GM12878 (cell line): ENCODE measurements at regions not wholly inside any gene's neighbourhood (a gene's known extent, or its start where the extent isn't known, plus 50 kb on each side); places are given as distances from the start of the nearest gene placed in this dataset.
"Not testable (repeated sequence)": the region's sequence is repeated elsewhere in the genome, so short reads cannot be mapped to it uniquely, and the experiment has no call there.

Experiments
- ATAC-seq: fragments of 200-7000 bp; cut with Tn5 transposase; 3 replicates; pipeline ENCODE4 v1.9.1; 2020; ENCODE audit warnings: mild to moderate bottlenecking, moderate library complexity
- BruUV-seq: library from RNA; stranded (reverse); fragments of 400-500 nt; replicated peaks from 2 replicates; lab custom pipeline; 2021; lab: Mats Ljungman, UMichigan
- CTCF ChIA-PET: fragments of 300-600 bp; sonication (Branson Sonifier 250); formaldehyde crosslinking; extraction: SDS; loops from one replicate; lab custom pipeline; 2021; ENCODE audit warnings: inconsistent platforms; lab: Yijun Ruan, JAX
- POLR2A ChIA-PET: fragments of 350-600 bp; formaldehyde crosslinking; extraction: SDS; loops from one replicate; lab custom pipeline; 2021; ENCODE audit warnings: inconsistent platforms; lab: Charles Lee
- RAD21 ChIA-PET: fragments of 300-600 bp; sonication (Branson Sonifier 250); formaldehyde crosslinking; loops from one replicate; lab custom pipeline; 2023; ENCODE audit warnings: antibody characterized with exemption; ENCODE audit not compliant: unreplicated experiment; lab: Charles Lee
- SMC1A ChIA-PET: fragments of 300-600 bp; sonication (Branson Sonifier 250); formaldehyde crosslinking; loops from one replicate; lab custom pipeline; 2023; ENCODE audit not compliant: unreplicated experiment, uncharacterized antibody; lab: Charles Lee
- DNase-seq: peaks from one replicate; pipeline ENCODE4 v3.0.0-alpha.2; 2011; ENCODE audit warnings: low read depth, low spot score
- FAIRE-seq: peaks from 3 replicates; lab custom pipeline; 2011; peaks lifted over from hg19 to GRCh38; lab: Jason Lieb, UNC
- H2AFZ ChIP-seq: 2 replicates; pipeline ENCODE4 v1.6.0; 2011; ENCODE audit warnings: low read depth, low read length, control low read depth; ENCODE audit not compliant: control insufficient read depth
- H3K27ac ChIP-seq: 2 replicates; pipeline ENCODE4 v1.5.1; 2011; ENCODE audit warnings: control low read depth; ENCODE audit not compliant: control insufficient read depth, insufficient read depth
- H3K27me3 ChIP-seq, 2 experiments: replicated peaks in 1 of 2; 2 replicates each; pipeline versions ENCODE4 v1.6.0 to v1.6.1; 2011; ENCODE audit warnings: low read length in 1 of 2; ENCODE audit not compliant: control insufficient read depth in 2 of 2, insufficient read depth in 2 of 2
- H3K36me3 ChIP-seq, 2 experiments: 2 replicates each; pipeline ENCODE4 v1.5.1; 2011; ENCODE audit warnings: low read length in 1 of 2; ENCODE audit not compliant: control insufficient read depth in 2 of 2, insufficient read depth in 2 of 2
- H3K4me1 ChIP-seq: 2 replicates; pipeline ENCODE4 v1.6.1; 2011; ENCODE audit warnings: mild to moderate bottlenecking, low read length, moderate library complexity, mixed read lengths; ENCODE audit not compliant: control insufficient read depth, insufficient read depth
- H3K4me2 ChIP-seq: 2 replicates; pipeline ENCODE4 v1.6.0; 2011; ENCODE audit warnings: control low read depth; ENCODE audit not compliant: control insufficient read depth, insufficient read depth
- H3K4me3 ChIP-seq: fragments of 200-600 bp; sonication (generic); 2 replicates; pipeline ENCODE4 v1.5.1; 2016
- H3K79me2 ChIP-seq: 2 replicates; pipeline ENCODE4 v1.6.0; 2011; ENCODE audit warnings: low read length; ENCODE audit not compliant: control insufficient read depth, insufficient read depth
- H3K9ac ChIP-seq: 2 replicates; pipeline ENCODE4 v1.8.0; 2011; ENCODE audit warnings: low read length, control low read depth, mixed read lengths; ENCODE audit not compliant: control insufficient read depth, insufficient read depth
- H3K9me3 ChIP-seq: replicated peaks from 3 replicates; pipeline ENCODE4 v1.5.1; 2011; ENCODE audit warnings: mild to moderate bottlenecking, low read length; ENCODE audit not compliant: control insufficient read depth, insufficient read depth
- H4K20me1 ChIP-seq: 2 replicates; pipeline ENCODE4 v1.6.0; 2011; ENCODE audit not compliant: control insufficient read depth, insufficient read depth
- BRCA1 ChIP-seq: IDR thresholded peaks from 2 replicates; pipeline ENCODE4 v1.6.1; 2011; ENCODE audit warnings: low read depth, low read length, improper control_type of control experiment
- CREB1 ChIP-seq: IDR thresholded peaks from 2 replicates; pipeline ENCODE4 v1.6.1; 2012; ENCODE audit warnings: low read depth, mild to moderate bottlenecking, inconsistent platforms
- MYB ChIP-seq: fragments of 150-350 bp; IDR thresholded peaks from 2 replicates; pipeline ENCODE4 v1.6.1; 2014; ENCODE audit warnings: mild to moderate bottlenecking, low read depth, low read length, borderline replicate concordance
- MYC ChIP-seq: IDR thresholded peaks from 2 replicates; pipeline ENCODE4 v1.6.1; 2011; ENCODE audit warnings: mild to moderate bottlenecking, low read length, moderate library complexity, inconsistent platforms; ENCODE audit not compliant: insufficient read depth, insufficient replicate concordance, insufficient read length, severe bottlenecking
- WGBS: methylation state at CpG from one replicate; pipeline ENCODE4 v1.1.6; 2016; ENCODE audit warnings: low lambda C conversion rate; ENCODE audit not compliant: insufficient replicate concordance, insufficient coverage; ENCODE audit errors: missing lambda C conversion rate; 5-methylcytosine and 5-hydroxymethylcytosine counted together
- in situ Hi-C: fragments of 300-500 bp; cut with MboI; formaldehyde crosslinking; loops from 9 replicates; pipeline ENCODE4 v1.14.3; 2018; ENCODE audit warnings: mixed read lengths
- intact Hi-C: fragments of 100-400 bp; cut with micrococcal nuclease; formaldehyde crosslinking; loops from one replicate; pipeline ENCODE4 v1.14.2; 2022; ENCODE audit not compliant: unreplicated experiment

DNA sequence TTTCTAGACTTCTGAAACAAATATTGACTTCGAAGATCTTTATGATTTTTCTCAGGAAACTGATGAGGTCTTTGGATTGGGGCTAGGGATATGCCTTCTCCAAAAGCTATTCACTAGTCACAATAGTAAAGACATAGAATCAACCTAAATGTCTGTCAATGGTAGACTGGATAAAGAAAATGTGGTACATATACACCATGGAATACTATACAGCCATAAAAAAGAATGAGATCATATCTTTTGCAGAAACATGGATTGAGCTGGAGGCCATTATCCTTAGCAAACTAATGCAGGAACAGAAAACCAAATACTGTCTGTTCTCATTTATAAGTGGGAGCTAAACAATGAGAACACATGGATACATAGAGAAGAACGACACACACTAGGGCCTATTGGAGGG lies 308.5 kb upstream of the HNRNPA3 start:
- FAIRE-seq, H3K9me3 ChIP-seq, H3K9ac ChIP-seq, intact Hi-C loops, H3K4me1 ChIP-seq, POLR2A ChIA-PET, BruUV-seq, in situ Hi-C loops, H3K27me3 ChIP-seq, RAD21 ChIA-PET, H3K79me2 ChIP-seq, H3K4me2 ChIP-seq, H3K36me3 ChIP-seq, H4K20me1 ChIP-seq, DNase-seq, ATAC-seq, H3K4me3 ChIP-seq, H3K27ac ChIP-seq, H2AFZ ChIP-seq: not testable (repeated sequence)
- 0% methylated on average over 2 of the region's 2 CpGs for WGBS
- CTCF ChIA-PET: interaction anchor here (1.3 to 1.7 kb wide), 2 partner anchors 49 to 245 kb away, joined by 3 to 5 read pairs; no protein-coding TSS in a partner anchor
- SMC1A ChIA-PET: interaction anchor here (0.6 to 1.1 kb wide), 3 partner anchors 11 to 149 kb away, joined by 3 read pairs; no protein-coding TSS in a partner anchor

DNA sequence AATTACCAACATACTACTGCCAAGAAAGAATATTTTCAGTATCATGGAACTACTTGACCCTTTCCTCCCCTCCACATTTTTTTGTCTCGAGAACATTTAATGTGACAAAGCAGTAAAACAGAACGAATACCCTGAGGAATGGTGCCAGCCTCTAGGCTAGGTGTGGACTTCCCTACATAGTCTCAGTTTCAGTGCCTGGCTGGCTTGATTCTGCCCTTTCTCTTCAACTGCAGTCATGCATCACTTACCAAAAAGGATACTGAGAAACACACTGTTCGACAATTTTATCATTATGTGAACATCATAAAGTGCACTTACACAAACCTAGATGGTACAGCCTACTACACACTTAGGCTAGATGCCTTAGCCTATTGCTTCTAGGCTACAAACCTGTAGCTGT lies 305.3 kb upstream of the HNRNPA3 start:
- no peaks in the 10 kb centered on the region for H3K4me1 ChIP-seq
- in situ Hi-C loops (no loop called here), intact Hi-C loops (no loop called here)
- BruUV-seq: no TSS peak
- H3K9me3 ChIP-seq: no peaks in the 10 kb centered on the region
- RAD21 ChIA-PET: no interaction called here
- TF ChIP-seq BRCA1 (no peak), MYC (no peak), CREB1 (no peak), MYB (no peak)
- POLR2A ChIA-PET: no interaction called here
- CTCF ChIA-PET: interaction anchor here (1.0 to 1.4 kb wide), 2 partner anchors 32 to 93 kb away, joined by 3 to 4 read pairs; no protein-coding TSS in a partner anchor
- H3K79me2 ChIP-seq: no peaks in the 10 kb centered on the region
- ATAC-seq (peak; percentile 56), FAIRE-seq (no peak), DNase-seq (no peak)
- H3K27me3 ChIP-seq: no peaks in the 10 kb centered on the region
- no peak overlapping the region for H2AFZ ChIP-seq
- H4K20me1 ChIP-seq: no peaks in the 10 kb centered on the region
- no peak overlapping the region for H3K4me2 ChIP-seq
- SMC1A ChIA-PET: interaction anchor here (0.7 to 1.6 kb wide), 5 partner anchors 10 to 241 kb away, joined by 3 to 5 read pairs (median 4); no protein-coding TSS in a partner anchor
- H3K36me3 ChIP-seq: no peaks in the 10 kb centered on the region
- WGBS: 3% methylated on average over 3 of the region's 3 CpGs
- no peak overlapping the region for H3K27ac ChIP-seq
- H3K4me3 ChIP-seq: no peak overlapping the region
- no peak overlapping the region for H3K9ac ChIP-seq
